ENCODE measurements at regions not wholly inside any gene's neighbourhood (a gene's known extent, or its start where the extent isn't known, plus 50 kb on each side); places are given as distances from the start of the nearest gene placed in this dataset.
A peak's percentile ranks its signal among the peaks of the same experiment; 100 is the strongest.

GRCh38 chr1:73617145-73617544 is 580.8 kb downstream of the LRRIQ3 start:
- Mint-ChIP-seq H3K4me1 (no peaks in the 10 kb centered on the region), H3K4me3 (no peak overlapping the region), H3K27me3 (ENCODE audit: insufficient read depth) (no peaks in the 10 kb centered on the region), H3K36me3 (ENCODE audit: low read depth) (no peaks in the 10 kb centered on the region), H3K9me3 (no peaks in the 10 kb centered on the region), H3K27ac (no peak overlapping the region)
- H3K4me1 ChIP-seq (ENCODE audit: control insufficient read depth, insufficient read depth, low read length): no peaks in the 10 kb centered on the region
- TF ChIP-seq CTCF (conservative IDR thresholded peaks at IDR 0.05): peak; percentile 28
- no peak overlapping the region for H3K9ac ChIP-seq (ENCODE audit: extremely low read depth, low read length, poor library complexity, severe bottlenecking)
- H3K36me3 ChIP-seq (ENCODE audit: control insufficient read depth, insufficient read depth, low read length): no peaks in the 10 kb centered on the region
- DNase-seq: no peak
- no peaks in the 10 kb centered on the region for H3K27me3 ChIP-seq (ENCODE audit: control insufficient read depth, insufficient read depth, low read length, poor library complexity, severe bottlenecking)
- H3K27ac ChIP-seq (ENCODE audit: low read depth, low read length): no peak overlapping the region
- WGBS, 2 experiments (ENCODE audit: insufficient coverage in 1 of 2, insufficient read length in 1 of 2): 67 to 93% methylated on average over 3 to 4 of the region's 4 CpGs
- H3K9me3 ChIP-seq (ENCODE audit: control insufficient read depth, low read length): no peaks in the 10 kb centered on the region
- H3K4me3 ChIP-seq (ENCODE audit: low read length): no peak overlapping the region

- Mint-ChIP-seq H3K27me3 (ENCODE audit: insufficient read depth) (no peaks in the 10 kb centered on the region), H3K27ac (no peak overlapping the region), H3K4me3 (no peak overlapping the region), H3K4me1 (peaks cover 6% of the 10 kb centered on the region), H3K9me3 (no peaks in the 10 kb centered on the region), H3K36me3 (ENCODE audit: low read depth) (no peaks in the 10 kb centered on the region)
- no peak overlapping the region for H3K4me3 ChIP-seq (ENCODE audit: low read length)
- H3K9ac ChIP-seq (ENCODE audit: extremely low read depth, low read length, poor library complexity, severe bottlenecking): no peak overlapping the region
- no peaks in the 10 kb centered on the region for H3K4me1 ChIP-seq (ENCODE audit: control insufficient read depth, insufficient read depth, low read length)
- no peak overlapping the region for H3K27ac ChIP-seq (ENCODE audit: low read depth, low read length)
- no peaks in the 10 kb centered on the region for H3K36me3 ChIP-seq (ENCODE audit: control insufficient read depth, insufficient read depth, low read length)
- no peaks in the 10 kb centered on the region for H3K9me3 ChIP-seq (ENCODE audit: control insufficient read depth, low read length)
- DNase-seq: no peak
- TF ChIP-seq CTCF (conservative IDR thresholded peaks at IDR 0.05): no peak
- H3K27me3 ChIP-seq (ENCODE audit: control insufficient read depth, insufficient read depth, low read length, poor library complexity, severe bottlenecking): no peaks in the 10 kb centered on the region
These were observed 586.3 kb downstream of the LRRIQ3 start for GRCh38 chr1:73611681-73612080.

GRCh38 chr1:73604739-73605138 is 593.2 kb downstream of the LRRIQ3 start:
- Histone ChIP-seq H3K36me3 (ENCODE audit: control insufficient read depth, insufficient read depth, low read length) (no peaks in the 10 kb centered on the region), H3K4me1 (ENCODE audit: control insufficient read depth, insufficient read depth, low read length) (no peaks in the 10 kb centered on the region), H3K9ac (ENCODE audit: extremely low read depth, low read length, poor library complexity, severe bottlenecking) (no peak overlapping the region), H3K27me3 (ENCODE audit: control insufficient read depth, insufficient read depth, low read length, poor library complexity, severe bottlenecking) (no peaks in the 10 kb centered on the region), H3K9me3 (ENCODE audit: control insufficient read depth, low read length) (no peaks in the 10 kb centered on the region), H3K4me3 (ENCODE audit: low read length) (no peak overlapping the region), H3K27ac (ENCODE audit: low read depth, low read length) (no peak overlapping the region)
- Mint-ChIP-seq H3K27ac (no peak overlapping the region), H3K27me3 (ENCODE audit: insufficient read depth) (no peaks in the 10 kb centered on the region), H3K36me3 (ENCODE audit: low read depth) (no peaks in the 10 kb centered on the region), H3K4me1 (peaks cover 5% of the 10 kb centered on the region), H3K4me3 (no peak overlapping the region), H3K9me3 (peaks cover 18% of the 10 kb centered on the region)
- 81 to 83% methylated on average over 2 of the region's 2 CpGs for WGBS, 2 experiments (ENCODE audit: insufficient coverage in 1 of 2, insufficient read length in 1 of 2)
- TF ChIP-seq CTCF (conservative IDR thresholded peaks at IDR 0.05): no peak
- no peak for DNase-seq

All from endodermal cell (in vitro differentiated cells).